Activated CD4-positive, alpha-beta T cell treated with anti-CD3 and anti-CD28 coated beads, Interleukin-2, amount 50 U/mL, for 16 hours (primary cell): ENCODE measurements at regions not wholly inside any gene's neighbourhood (a gene's known extent, or its start where the extent isn't known, plus 50 kb on each side); places are given as distances from the start of the nearest gene placed in this dataset.
"Not testable (repeated sequence)": the region's sequence is repeated elsewhere in the genome, so short reads cannot be mapped to it uniquely, and the experiment has no call there.

Experiments
- DNase-seq: peaks from one replicate; pipeline ENCODE4 v3.0.0-alpha.2; 2020

GRCh38 chr1:149234926-149235914, 131.9 kb upstream of the NBPF9 start:
- not testable (repeated sequence) for DNase-seq

GRCh38 chr1:149237515-149237914, 134.2 kb upstream of the NBPF9 start:
- DNase-seq: not testable (repeated sequence)

- not testable (repeated sequence) for DNase-seq
Measured at GRCh38 chr1:149239897-149240508, 136.7 kb upstream of the NBPF9 start.

GRCh38 chr1:149240530-149240929, 137.2 kb upstream of the NBPF9 start:
- DNase-seq: not testable (repeated sequence)

GRCh38 chr1:149241272-149241671, 137.9 kb upstream of the NBPF9 start:
- DNase-seq: not testable (repeated sequence)

GRCh38 chr1:149243572-149243971, 140.2 kb upstream of the NBPF9 start:
- DNase-seq: not testable (repeated sequence)

GRCh38 chr1:149244621-149245020, 141.3 kb upstream of the NBPF9 start:
- DNase-seq: not testable (repeated sequence)

GRCh38 chr1:149246212-149246611, 142.9 kb upstream of the NBPF9 start:
- DNase-seq: not testable (repeated sequence)

- DNase-seq: not testable (repeated sequence)
Measured at GRCh38 chr1:149248610-149249009, 145.3 kb upstream of the NBPF9 start.

- DNase-seq: not testable (repeated sequence)
Measured at GRCh38 chr1:149249850-149250467, 146.6 kb upstream of the NBPF9 start.

GRCh38 chr1:149254894-149255847, 151.8 kb upstream of the NBPF9 start:
- DNase-seq: not testable (repeated sequence)

- DNase-seq: not testable (repeated sequence)
Measured at GRCh38 chr1:149260284-149260683, 156.9 kb upstream of the NBPF9 start.

- DNase-seq: not testable (repeated sequence)
Measured at GRCh38 chr1:149260736-149261340, 157.5 kb upstream of the NBPF9 start.

- DNase-seq: not testable (repeated sequence)
Measured at GRCh38 chr1:149267287-149267686, 163.9 kb upstream of the NBPF9 start.

- DNase-seq: not testable (repeated sequence)
Measured at GRCh38 chr1:149269001-149269702, 165.8 kb upstream of the NBPF9 start.

- not testable (repeated sequence) for DNase-seq
Measured at GRCh38 chr1:149269833-149270232, 166.5 kb upstream of the NBPF9 start.

- not testable (repeated sequence) for DNase-seq
Measured at GRCh38 chr1:149274493-149274892, 171.1 kb upstream of the NBPF9 start.

GRCh38 chr1:149275802-149276201, 172.5 kb upstream of the NBPF9 start:
- not testable (repeated sequence) for DNase-seq

GRCh38 chr1:149276496-149276895, 173.1 kb upstream of the NBPF9 start:
- DNase-seq: not testable (repeated sequence)

GRCh38 chr1:149278156-149278555, 174.8 kb upstream of the NBPF9 start:
- not testable (repeated sequence) for DNase-seq

- DNase-seq: not testable (repeated sequence)
Measured at GRCh38 chr1:149279015-149279414, 175.7 kb upstream of the NBPF9 start.
